NCI-H2196 treated with DMSO at 0.1 percent for 48 hours (cell line): ENCODE measurements at regions not wholly inside any gene's neighbourhood (a gene's known extent, or its start where the extent isn't known, plus 50 kb on each side); places are given as distances from the start of the nearest gene placed in this dataset.
"Not testable (repeated sequence)": the region's sequence is repeated elsewhere in the genome, so short reads cannot be mapped to it uniquely, and the experiment has no call there.

ENCODE experiments used
- DNase-seq: peaks from one replicate; lab custom pipeline; 2025; ENCODE audit not compliant: unreplicated experiment; lab: John Stamatoyannopoulos, UW

DNA sequence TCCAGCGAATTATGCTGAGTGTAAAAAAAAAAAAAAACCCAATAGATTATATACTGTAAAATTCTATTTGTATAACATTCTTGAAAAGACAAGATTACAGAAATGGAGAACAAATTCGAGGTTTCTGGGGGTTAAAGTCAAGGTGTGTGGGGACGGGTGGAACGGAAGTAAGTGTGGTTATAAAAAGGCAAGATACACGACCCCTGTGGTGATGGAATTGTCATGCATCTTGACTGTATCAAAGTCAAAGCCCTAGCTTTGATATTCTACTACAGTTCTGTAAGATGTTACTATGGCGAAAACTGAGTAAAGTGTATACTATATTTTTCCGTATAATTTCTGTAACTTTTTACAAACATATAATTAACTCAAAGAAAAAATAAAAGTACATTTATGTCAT, 718.2 kb upstream of the PCDH15 start:
- DNase-seq = no peak

DNA sequence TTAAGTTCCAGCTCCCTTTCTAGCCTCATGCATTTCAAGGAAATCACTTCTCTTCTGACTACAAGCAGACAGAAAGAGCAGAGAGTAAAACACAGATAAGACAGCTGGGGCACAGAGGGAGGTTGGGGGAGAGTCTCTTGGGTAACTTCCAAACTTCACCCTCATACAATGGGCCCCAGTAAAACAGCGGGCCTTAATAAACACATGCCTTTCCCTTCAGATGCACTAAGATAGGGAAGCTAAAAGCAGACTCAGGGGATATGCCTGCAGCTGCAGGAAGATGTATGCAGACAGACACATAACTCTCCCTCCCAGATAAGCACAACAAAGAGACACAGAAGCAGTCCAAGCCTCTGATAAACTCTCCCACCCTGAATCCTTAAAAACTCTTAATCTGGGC, 717.4 kb upstream of the PCDH15 start:
- not testable (repeated sequence) for DNase-seq

DNA sequence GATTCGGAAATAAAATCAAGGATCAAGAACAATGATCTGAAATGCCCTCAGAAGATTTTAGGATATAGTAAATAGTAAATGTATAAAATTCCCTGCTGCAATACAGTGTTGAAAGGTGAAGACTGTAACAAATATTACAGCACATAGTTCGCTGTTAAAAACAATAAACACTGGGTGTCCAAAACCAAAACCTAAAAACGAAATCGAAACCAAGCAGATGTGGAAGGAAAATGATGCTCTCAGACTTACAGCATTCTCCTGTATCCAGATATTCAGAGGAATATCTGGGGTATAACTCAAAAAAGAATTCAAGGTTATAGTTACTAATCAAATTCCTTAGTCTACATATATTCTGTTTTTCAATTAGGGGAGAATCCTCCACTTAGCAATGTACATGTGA, 708.1 kb upstream of the PCDH15 start:
- DNase-seq = no peak

GRCh38 chr10:55500931-55501559, 700.0 kb upstream of the PCDH15 start:
- no peak for DNase-seq

DNA sequence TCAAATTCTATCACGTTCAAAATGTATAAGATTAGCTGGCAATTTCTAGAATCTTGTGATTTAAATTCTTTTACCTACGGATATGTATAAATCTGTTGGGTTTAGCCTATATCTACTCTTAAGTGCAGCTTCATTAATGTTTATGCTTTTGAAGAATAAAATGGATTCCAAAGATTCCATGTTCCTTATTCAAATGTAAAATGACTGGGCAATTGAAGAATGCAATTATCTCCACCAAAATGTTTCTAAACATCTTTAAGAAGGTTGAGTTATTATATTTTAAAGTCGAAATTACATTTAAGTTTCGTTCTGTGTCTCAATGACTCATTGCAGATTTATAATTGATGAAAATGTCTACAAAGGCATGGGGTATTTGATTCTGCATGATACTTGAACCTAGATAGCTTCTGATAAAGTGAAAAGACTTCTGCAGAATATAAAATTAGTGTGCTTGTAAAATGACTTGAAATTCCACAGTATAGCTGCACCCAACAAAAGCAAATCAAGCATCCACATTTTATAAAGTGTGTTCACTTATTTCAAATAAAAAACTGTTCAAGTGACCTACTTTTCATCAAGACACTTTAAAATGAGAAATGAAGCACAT, 697.0 kb upstream of the PCDH15 start:
- no peak for DNase-seq

- no peak for DNase-seq
These were observed 694.5 kb upstream of the PCDH15 start for GRCh38 chr10:55495555-55495954.

- no peak for DNase-seq
These were observed 690.7 kb upstream of the PCDH15 start for GRCh38 chr10:55491712-55492111.

DNA sequence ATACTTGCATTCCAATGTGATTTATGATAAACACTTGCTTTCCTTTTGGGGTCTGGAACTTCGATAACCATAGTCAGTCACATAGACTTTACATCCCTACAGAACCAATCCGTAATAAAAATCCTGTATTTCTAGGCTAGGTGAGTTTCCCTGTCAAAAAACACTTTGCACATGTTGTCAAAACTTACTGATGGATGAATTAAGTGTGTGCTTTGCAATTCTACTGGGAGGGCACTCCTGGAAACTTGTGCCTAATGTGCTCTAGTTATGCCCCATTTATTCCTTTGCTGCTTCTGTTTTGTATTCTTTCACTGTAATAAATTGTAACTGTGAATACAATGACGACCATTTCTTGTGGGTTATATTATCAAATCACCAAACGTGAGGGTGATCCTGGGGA, 684.8 kb upstream of the PCDH15 start:
- no peak for DNase-seq

DNA sequence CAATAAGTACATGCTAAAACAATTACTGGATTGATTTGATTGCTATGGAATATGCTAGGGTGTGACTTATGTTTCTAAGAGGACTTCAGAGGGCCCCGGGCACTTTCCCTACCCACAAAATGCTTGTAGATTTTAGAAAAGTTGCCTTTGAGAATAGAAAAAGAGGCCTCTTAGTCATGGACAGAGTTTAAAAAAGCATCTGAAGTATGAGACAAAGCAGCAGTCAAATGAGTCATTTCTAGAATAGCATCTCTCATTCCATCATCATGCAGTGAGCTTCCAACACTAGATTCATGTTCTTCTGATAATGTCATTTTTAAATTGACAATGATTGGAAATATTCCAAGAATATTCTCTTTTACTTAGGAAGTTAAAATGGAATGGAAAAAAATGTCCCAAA, 675.1 kb upstream of the PCDH15 start:
- DNase-seq = no peak

DNA sequence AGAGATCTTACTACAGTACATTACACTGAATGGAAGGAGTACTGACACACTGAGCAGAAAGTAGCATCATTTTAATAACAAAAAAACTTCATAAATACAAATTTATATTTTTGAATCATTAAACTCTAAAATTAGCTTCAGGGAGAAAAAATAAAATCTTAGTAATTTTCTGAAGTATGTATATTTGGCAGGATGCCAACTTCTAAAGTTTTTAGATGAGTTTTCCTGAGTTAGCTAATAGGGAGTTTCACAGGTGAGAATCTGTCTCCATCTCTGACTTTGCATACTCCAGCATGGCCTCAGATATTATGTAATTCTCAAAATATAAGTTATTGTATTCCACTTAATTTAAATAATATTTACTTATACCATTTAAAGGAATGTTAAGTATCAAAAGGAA, 673.2 kb upstream of the PCDH15 start:
- no peak for DNase-seq

- no peak for DNase-seq
These were observed 669.8 kb upstream of the PCDH15 start for GRCh38 chr10:55470840-55471239.

DNA sequence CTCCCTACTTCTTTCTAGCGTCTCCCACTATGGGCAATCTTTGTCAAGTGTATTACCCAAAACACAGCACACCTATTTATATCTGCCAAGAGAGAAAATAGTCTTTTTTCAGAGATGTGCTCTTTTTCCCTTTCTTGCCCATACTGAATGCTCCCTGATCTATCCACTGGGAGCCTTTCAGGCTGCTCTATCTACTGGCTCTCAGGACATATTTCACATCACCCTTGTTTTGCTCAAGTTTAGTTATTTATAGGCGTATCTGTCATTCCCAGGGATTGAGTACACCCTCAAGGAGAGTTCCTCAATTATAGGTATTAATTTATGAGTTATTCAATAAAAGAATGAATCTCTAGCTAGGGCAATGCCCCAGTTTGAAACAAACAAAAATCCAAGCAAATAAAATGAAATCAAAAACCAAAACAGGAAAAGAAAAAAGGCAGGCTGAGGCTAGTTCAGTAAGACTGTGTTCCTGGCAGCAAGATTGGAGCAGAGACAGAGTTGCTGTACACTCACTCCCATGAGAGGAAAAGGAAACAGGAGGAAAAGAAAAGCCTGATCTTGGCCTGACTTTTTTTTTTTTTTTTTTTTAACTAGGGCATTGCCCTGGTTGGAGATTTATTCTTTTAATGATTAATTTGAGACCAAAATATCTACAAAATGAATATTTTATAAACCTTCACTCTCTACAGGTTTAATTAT, 665.9 kb upstream of the PCDH15 start:
- no peak for DNase-seq

GRCh38 chr10:55464083-55464482, 663.1 kb upstream of the PCDH15 start:
- no peak for DNase-seq

DNA sequence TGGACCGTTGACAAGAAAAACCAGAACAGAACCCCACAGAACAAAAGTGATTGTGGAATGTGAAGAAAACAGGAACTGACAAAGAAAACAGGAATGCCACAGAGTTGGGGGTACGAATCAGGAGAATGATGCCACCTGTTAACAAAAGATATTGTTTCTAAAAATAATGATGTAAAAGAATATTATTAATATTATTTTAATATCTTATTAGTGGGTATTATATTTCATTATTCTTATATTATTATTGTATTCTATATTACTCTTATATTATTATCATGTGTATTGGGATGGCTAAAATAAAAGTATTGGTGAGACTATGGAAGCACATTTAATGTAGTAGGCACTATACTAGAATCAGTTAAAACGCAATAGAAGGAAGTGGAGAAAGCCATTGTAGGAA, 659.0 kb upstream of the PCDH15 start:
- no peak for DNase-seq

- DNase-seq = no peak
These were observed 649.0 kb upstream of the PCDH15 start for GRCh38 chr10:55449981-55450380.

DNA sequence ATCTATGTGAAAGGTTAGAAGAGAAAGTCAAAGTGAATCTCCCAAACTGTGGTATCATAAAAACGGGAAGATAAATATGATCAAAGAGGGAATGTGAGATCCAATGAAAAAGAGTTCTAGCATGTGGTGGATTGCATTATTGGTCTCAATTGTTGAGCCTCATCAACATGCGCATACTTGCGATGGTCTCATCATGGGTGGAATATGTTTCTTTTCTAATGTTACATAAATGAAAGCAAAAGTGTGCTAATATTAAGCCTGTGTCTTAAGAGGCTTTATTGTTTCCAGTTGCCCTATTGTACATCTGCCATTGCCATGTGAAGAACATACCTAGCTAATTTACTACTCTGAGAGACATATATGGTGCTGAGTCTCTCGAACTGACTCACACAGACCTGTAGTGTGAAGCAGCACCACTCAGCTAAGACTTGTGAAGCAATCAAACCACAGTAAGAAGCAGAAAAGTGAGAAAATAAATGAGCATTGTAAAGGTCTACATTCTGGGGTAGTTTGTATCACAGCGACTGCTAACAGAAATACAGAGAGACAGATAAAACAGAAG, 645.5 kb upstream of the PCDH15 start:
- no peak for DNase-seq

- DNase-seq = no peak
These were observed 640.7 kb upstream of the PCDH15 start for GRCh38 chr10:55441777-55442176.

- no peak for DNase-seq
These were observed 625.1 kb upstream of the PCDH15 start for GRCh38 chr10:55426138-55426537.

GRCh38 chr10:55410415-55410885, 609.4 kb upstream of the PCDH15 start:
- DNase-seq = no peak

DNA sequence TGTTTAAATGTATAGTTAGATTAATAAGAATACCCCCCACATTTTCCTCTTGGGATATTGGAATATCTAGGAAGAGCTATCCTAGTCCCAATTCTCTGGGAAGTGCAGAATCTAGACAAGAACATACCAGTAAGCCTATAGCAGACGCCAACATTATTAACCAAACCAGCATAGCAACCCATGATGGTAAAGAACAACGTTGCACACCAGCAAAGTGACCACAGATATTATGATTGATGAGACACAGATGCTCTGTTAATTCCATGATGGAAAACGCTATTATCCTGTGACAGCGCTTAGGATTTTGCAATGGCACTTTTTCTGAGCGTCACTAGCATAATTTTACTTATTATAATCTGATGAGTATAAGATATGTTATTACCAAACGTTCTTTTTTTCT, 603.1 kb upstream of the PCDH15 start:
- DNase-seq = no peak

DNA sequence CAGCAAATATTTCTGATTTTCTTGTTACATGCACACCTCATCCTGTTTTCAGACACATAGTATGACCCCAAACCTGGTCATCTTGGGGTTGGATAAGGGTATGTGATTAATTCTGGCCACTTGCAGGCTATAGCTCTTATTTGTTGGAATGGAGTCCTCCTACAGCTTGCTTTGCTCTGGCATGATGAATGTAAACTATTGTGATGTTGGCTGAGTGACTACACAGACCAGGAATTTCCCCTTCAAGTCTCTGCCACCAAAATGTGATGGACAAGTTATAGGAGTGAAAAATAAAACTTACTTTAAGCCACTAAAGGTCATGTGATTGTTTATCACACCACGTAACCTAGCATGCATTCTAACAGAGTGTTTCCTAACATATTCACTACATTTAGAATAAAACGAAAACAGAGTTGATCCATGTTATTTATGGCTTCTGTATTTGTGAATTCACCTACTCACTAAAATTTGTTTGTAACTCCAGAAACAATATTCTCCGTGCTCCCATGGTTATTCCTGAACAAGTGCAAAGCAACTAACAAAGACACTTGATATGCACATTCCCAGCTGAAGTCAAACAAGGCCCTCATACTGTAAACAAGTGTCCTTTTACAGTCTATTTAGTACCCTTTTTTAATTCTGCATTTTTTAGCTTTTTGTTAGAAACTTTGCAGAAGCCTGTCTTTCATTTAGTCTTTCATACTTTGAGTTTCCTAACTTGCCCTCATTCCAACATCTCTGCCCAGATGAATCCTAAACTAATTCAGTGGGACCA, 599.2 kb upstream of the PCDH15 start:
- no peak for DNase-seq
